Fibroblast of lung (primary cell): ENCODE measurements at regions not wholly inside any gene's neighbourhood (a gene's known extent, or its start where the extent isn't known, plus 50 kb on each side); places are given as distances from the start of the nearest gene placed in this dataset.

Source experiments
- EZH2 ChIP-seq: IDR thresholded peaks from 2 replicates; pipeline ENCODE4 v1.5.1; 2012; ENCODE audit warnings: low read length, control low read depth, mild to moderate bottlenecking; ENCODE audit errors: missing control alignments
- TF ChIP-seq, protein P1 (sequence below), 2 donors: IDR thresholded peaks in 1 of 2; conservative IDR thresholded peaks in 1 of 2; 1 replicate in 1 of 2; 2 replicates in 1 of 2; pipeline ENCODE4 v1.5.1; 2011 to 2012; ENCODE audit warnings: low read length in 2 of 2, control low read depth in 1 of 2, inconsistent platforms in 1 of 2, low read depth in 1 of 2, mild to moderate bottlenecking in 1 of 2

DNA sequence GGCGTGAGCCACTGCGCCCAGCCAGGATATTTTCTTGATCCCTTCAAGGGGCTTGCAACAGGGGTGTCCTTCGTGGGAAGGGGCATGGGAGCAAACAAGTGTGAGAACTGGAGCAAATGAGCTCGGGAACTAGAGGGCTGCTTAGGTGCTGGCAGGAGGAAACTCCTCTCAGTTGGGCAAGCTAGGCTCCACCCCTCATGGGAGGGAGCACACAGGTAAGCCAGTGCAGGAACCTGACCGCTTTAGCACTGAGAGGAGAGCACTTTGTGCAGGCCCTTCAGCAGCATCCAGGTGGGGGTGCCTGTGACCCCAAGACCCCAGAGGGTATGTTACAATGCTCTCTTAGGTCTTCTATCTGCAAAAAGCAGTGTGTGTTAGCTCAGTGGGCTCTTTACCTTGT lies 755.4 kb upstream of the MDGA2 start:
- TF ChIP-seq, protein P1, sequence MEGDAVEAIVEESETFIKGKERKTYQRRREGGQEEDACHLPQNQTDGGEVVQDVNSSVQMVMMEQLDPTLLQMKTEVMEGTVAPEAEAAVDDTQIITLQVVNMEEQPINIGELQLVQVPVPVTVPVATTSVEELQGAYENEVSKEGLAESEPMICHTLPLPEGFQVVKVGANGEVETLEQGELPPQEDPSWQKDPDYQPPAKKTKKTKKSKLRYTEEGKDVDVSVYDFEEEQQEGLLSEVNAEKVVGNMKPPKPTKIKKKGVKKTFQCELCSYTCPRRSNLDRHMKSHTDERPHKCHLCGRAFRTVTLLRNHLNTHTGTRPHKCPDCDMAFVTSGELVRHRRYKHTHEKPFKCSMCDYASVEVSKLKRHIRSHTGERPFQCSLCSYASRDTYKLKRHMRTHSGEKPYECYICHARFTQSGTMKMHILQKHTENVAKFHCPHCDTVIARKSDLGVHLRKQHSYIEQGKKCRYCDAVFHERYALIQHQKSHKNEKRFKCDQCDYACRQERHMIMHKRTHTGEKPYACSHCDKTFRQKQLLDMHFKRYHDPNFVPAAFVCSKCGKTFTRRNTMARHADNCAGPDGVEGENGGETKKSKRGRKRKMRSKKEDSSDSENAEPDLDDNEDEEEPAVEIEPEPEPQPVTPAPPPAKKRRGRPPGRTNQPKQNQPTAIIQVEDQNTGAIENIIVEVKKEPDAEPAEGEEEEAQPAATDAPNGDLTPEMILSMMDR (conservative IDR thresholded peaks at IDR 0.05 in 1 of 2, IDR thresholded peaks at IDR 0.05 in 1 of 2; ENCODE audit: low read depth in 1 of 2, low read length in 2 of 2), result no peak
- TF ChIP-seq EZH2, result no peak
